GM12878 (cell line): ENCODE measurements at regions not wholly inside any gene's neighbourhood (a gene's known extent, or its start where the extent isn't known, plus 50 kb on each side); places are given as distances from the start of the nearest gene placed in this dataset.

Source experiments
- ATAC-seq: fragments of 200-7000 bp; cut with Tn5 transposase; 3 replicates; pipeline ENCODE4 v1.9.1; 2020; ENCODE audit warnings: mild to moderate bottlenecking, moderate library complexity
- BruUV-seq: library from RNA; stranded (reverse); fragments of 400-500 nt; replicated peaks from 2 replicates; lab custom pipeline; 2021; lab: Mats Ljungman, UMichigan
- CTCF ChIA-PET: fragments of 300-600 bp; sonication (Branson Sonifier 250); formaldehyde crosslinking; extraction: SDS; loops from one replicate; lab custom pipeline; 2021; ENCODE audit warnings: inconsistent platforms; lab: Yijun Ruan, JAX
- POLR2A ChIA-PET: fragments of 350-600 bp; formaldehyde crosslinking; extraction: SDS; loops from one replicate; lab custom pipeline; 2021; ENCODE audit warnings: inconsistent platforms; lab: Charles Lee
- RAD21 ChIA-PET: fragments of 300-600 bp; sonication (Branson Sonifier 250); formaldehyde crosslinking; loops from one replicate; lab custom pipeline; 2023; ENCODE audit warnings: antibody characterized with exemption; ENCODE audit not compliant: unreplicated experiment; lab: Charles Lee
- SMC1A ChIA-PET: fragments of 300-600 bp; sonication (Branson Sonifier 250); formaldehyde crosslinking; loops from one replicate; lab custom pipeline; 2023; ENCODE audit not compliant: unreplicated experiment, uncharacterized antibody; lab: Charles Lee
- DNase-seq: peaks from one replicate; pipeline ENCODE4 v3.0.0-alpha.2; 2011; ENCODE audit warnings: low read depth, low spot score
- FAIRE-seq: peaks from 3 replicates; lab custom pipeline; 2011; peaks lifted over from hg19 to GRCh38; lab: Jason Lieb, UNC
- H2AFZ ChIP-seq: 2 replicates; pipeline ENCODE4 v1.6.0; 2011; ENCODE audit warnings: low read depth, low read length, control low read depth; ENCODE audit not compliant: control insufficient read depth
- H3K27ac ChIP-seq: 2 replicates; pipeline ENCODE4 v1.5.1; 2011; ENCODE audit warnings: control low read depth; ENCODE audit not compliant: control insufficient read depth, insufficient read depth
- H3K27me3 ChIP-seq, 2 experiments: replicated peaks in 1 of 2; 2 replicates each; pipeline versions ENCODE4 v1.6.0 to v1.6.1; 2011; ENCODE audit warnings: low read length in 1 of 2; ENCODE audit not compliant: control insufficient read depth in 2 of 2, insufficient read depth in 2 of 2
- H3K36me3 ChIP-seq, 2 experiments: 2 replicates each; pipeline ENCODE4 v1.5.1; 2011; ENCODE audit warnings: low read length in 1 of 2; ENCODE audit not compliant: control insufficient read depth in 2 of 2, insufficient read depth in 2 of 2
- H3K4me1 ChIP-seq: 2 replicates; pipeline ENCODE4 v1.6.1; 2011; ENCODE audit warnings: mild to moderate bottlenecking, low read length, moderate library complexity, mixed read lengths; ENCODE audit not compliant: control insufficient read depth, insufficient read depth
- H3K4me2 ChIP-seq: 2 replicates; pipeline ENCODE4 v1.6.0; 2011; ENCODE audit warnings: control low read depth; ENCODE audit not compliant: control insufficient read depth, insufficient read depth
- H3K4me3 ChIP-seq: fragments of 200-600 bp; sonication (generic); 2 replicates; pipeline ENCODE4 v1.5.1; 2016
- H3K79me2 ChIP-seq: 2 replicates; pipeline ENCODE4 v1.6.0; 2011; ENCODE audit warnings: low read length; ENCODE audit not compliant: control insufficient read depth, insufficient read depth
- H3K9ac ChIP-seq: 2 replicates; pipeline ENCODE4 v1.8.0; 2011; ENCODE audit warnings: low read length, control low read depth, mixed read lengths; ENCODE audit not compliant: control insufficient read depth, insufficient read depth
- H3K9me3 ChIP-seq: replicated peaks from 3 replicates; pipeline ENCODE4 v1.5.1; 2011; ENCODE audit warnings: mild to moderate bottlenecking, low read length; ENCODE audit not compliant: control insufficient read depth, insufficient read depth
- H4K20me1 ChIP-seq: 2 replicates; pipeline ENCODE4 v1.6.0; 2011; ENCODE audit not compliant: control insufficient read depth, insufficient read depth
- E2F8 ChIP-seq: fragments of 450-650 bp; IDR thresholded peaks from 2 replicates; pipeline ENCODE4 v1.6.1; 2018; ENCODE audit warnings: mild to moderate bottlenecking, low read depth, moderate library complexity; ENCODE audit not compliant: partially characterized antibody
- KAT2A ChIP-seq: conservative IDR thresholded peaks from 2 replicates; pipeline ENCODE4 v1.6.1; 2011; ENCODE audit warnings: low read depth, low read length; ENCODE audit not compliant: control insufficient read depth
- MTA2 ChIP-seq: fragments of 450-650 bp; IDR thresholded peaks from 2 replicates; pipeline ENCODE4 v1.6.1; 2016; ENCODE audit warnings: low read depth, mild to moderate bottlenecking, moderate library complexity
- NR2C2 ChIP-seq: IDR thresholded peaks from 2 replicates; pipeline ENCODE4 v1.6.1; 2011; ENCODE audit warnings: borderline replicate concordance, low read depth; ENCODE audit not compliant: control insufficient read depth, insufficient read length
- POLR2A ChIP-seq: IDR thresholded peaks from 2 replicates; pipeline ENCODE4 v1.6.1; 2011; ENCODE audit warnings: low read depth, mild to moderate bottlenecking, low read length
- RB1 ChIP-seq: fragments of 450-650 bp; formaldehyde crosslinking; IDR thresholded peaks from 2 replicates; pipeline ENCODE4 v1.6.1; 2017; ENCODE audit warnings: mild to moderate bottlenecking, borderline replicate concordance
- SREBF2 ChIP-seq: IDR thresholded peaks from 2 replicates; pipeline ENCODE4 v1.6.1; 2012; ENCODE audit warnings: mild to moderate bottlenecking, low read length
- SUPT20H ChIP-seq: IDR thresholded peaks from 2 replicates; pipeline ENCODE4 v1.6.1; 2011; ENCODE audit warnings: low read depth, mild to moderate bottlenecking, low read length, moderate library complexity, borderline replicate concordance; ENCODE audit not compliant: control insufficient read depth
- WGBS: methylation state at CpG from one replicate; pipeline ENCODE4 v1.1.6; 2016; ENCODE audit warnings: low lambda C conversion rate; ENCODE audit not compliant: insufficient replicate concordance, insufficient coverage; ENCODE audit errors: missing lambda C conversion rate; 5-methylcytosine and 5-hydroxymethylcytosine counted together
- in situ Hi-C: fragments of 300-500 bp; cut with MboI; formaldehyde crosslinking; loops from 9 replicates; pipeline ENCODE4 v1.14.3; 2018; ENCODE audit warnings: mixed read lengths
- intact Hi-C: fragments of 100-400 bp; cut with micrococcal nuclease; formaldehyde crosslinking; loops from one replicate; pipeline ENCODE4 v1.14.2; 2022; ENCODE audit not compliant: unreplicated experiment

- TF ChIP-seq E2F8 (no peak), KAT2A (no peak), RB1 (no peak), SREBF2 (no peak)
These were observed 116.1 kb upstream of the VPREB1 start (continued) for GRCh38 chr22:22128440-22128839.

- no peaks in the 10 kb centered on the region for H3K27me3 ChIP-seq
- H3K9ac ChIP-seq = no peak overlapping the region
- intact Hi-C loops = no loop called here
- ChIA-PET SMC1A (interaction anchor here (1.5 to 2.2 kb wide), 3 partner anchors 10 to 16 kb away, joined by 4 to 9 read pairs (median 8); no protein-coding TSS in a partner anchor), POLR2A (no interaction called here), CTCF (interaction anchor here (0.6 to 2.1 kb wide), 4 partner anchors 8 to 1008 kb away, joined by 3 to 19 read pairs (median 3); no protein-coding TSS in a partner anchor), RAD21 (interaction anchor here (1.0 kb wide), 1 partner anchor 15 kb away, joined by 3 read pairs; no protein-coding TSS in a partner anchor)
- no peak for DNase-seq
- FAIRE-seq = no peak
- H4K20me1 ChIP-seq = no peaks in the 10 kb centered on the region
- H3K9me3 ChIP-seq = no peaks in the 10 kb centered on the region; the same call in 2 of the 3 replicates
- H3K4me1 ChIP-seq = no peaks in the 10 kb centered on the region
- H3K4me3 ChIP-seq = no peak overlapping the region
- TF ChIP-seq POLR2A (no peak), MTA2 (no peak), NR2C2 (no peak), SUPT20H (no peak)
- 76% methylated on average over 5 of the region's 5 CpGs for WGBS
- in situ Hi-C loops = no loop called here
- H2AFZ ChIP-seq = no peak overlapping the region
- no peak overlapping the region for H3K4me2 ChIP-seq
- H3K27ac ChIP-seq = no peak overlapping the region
- H3K36me3 ChIP-seq = no peaks in the 10 kb centered on the region
- no peak for ATAC-seq
- H3K79me2 ChIP-seq = no peaks in the 10 kb centered on the region
- no TSS peak for BruUV-seq
These were observed 117.5 kb upstream of the VPREB1 start for GRCh38 chr22:22127100-22127499.
